Effector memory CD4-positive, alpha-beta T cell (primary cell): ENCODE measurements at regions not wholly inside any gene's neighbourhood (a gene's known extent, or its start where the extent isn't known, plus 50 kb on each side); places are given as distances from the start of the nearest gene placed in this dataset.
"Not testable (repeated sequence)": the region's sequence is repeated elsewhere in the genome, so short reads cannot be mapped to it uniquely, and the experiment has no call there.

Experiments used
- DNase-seq, 3 donors: peaks; one replicate each; pipeline ENCODE4 v3.0.0-alpha.2; 2020
- H3K27ac ChIP-seq: 2 replicates; pipeline ENCODE4 v1.7.0; 2013; ENCODE audit warnings: mild to moderate bottlenecking, low read length, moderate library complexity; ENCODE audit not compliant: insufficient read depth, poor library complexity, severe bottlenecking
- H3K27me3 ChIP-seq: replicated peaks from 2 replicates; pipeline ENCODE4 v1.7.0; 2013; ENCODE audit warnings: mild to moderate bottlenecking, low read length; ENCODE audit not compliant: insufficient read depth, control insufficient read depth, poor library complexity, severe bottlenecking
- H3K36me3 ChIP-seq: 2 replicates; pipeline ENCODE4 v1.7.0; 2013; ENCODE audit warnings: mild to moderate bottlenecking, low read length, moderate library complexity; ENCODE audit not compliant: control insufficient read depth, insufficient read depth
- H3K4me1 ChIP-seq: 2 replicates; pipeline ENCODE4 v1.7.0; 2013; ENCODE audit warnings: low read length, mild to moderate bottlenecking; ENCODE audit not compliant: control insufficient read depth, insufficient read depth, poor library complexity, severe bottlenecking
- H3K4me3 ChIP-seq: 2 replicates; pipeline ENCODE4 v1.7.0; 2013; ENCODE audit warnings: low read length, low read depth, mild to moderate bottlenecking; ENCODE audit not compliant: insufficient read depth, poor library complexity, severe bottlenecking
- H3K9me3 ChIP-seq: 2 replicates; pipeline ENCODE4 v1.7.0; 2013; ENCODE audit warnings: mild to moderate bottlenecking, low read length, moderate library complexity; ENCODE audit not compliant: control insufficient read depth

DNA sequence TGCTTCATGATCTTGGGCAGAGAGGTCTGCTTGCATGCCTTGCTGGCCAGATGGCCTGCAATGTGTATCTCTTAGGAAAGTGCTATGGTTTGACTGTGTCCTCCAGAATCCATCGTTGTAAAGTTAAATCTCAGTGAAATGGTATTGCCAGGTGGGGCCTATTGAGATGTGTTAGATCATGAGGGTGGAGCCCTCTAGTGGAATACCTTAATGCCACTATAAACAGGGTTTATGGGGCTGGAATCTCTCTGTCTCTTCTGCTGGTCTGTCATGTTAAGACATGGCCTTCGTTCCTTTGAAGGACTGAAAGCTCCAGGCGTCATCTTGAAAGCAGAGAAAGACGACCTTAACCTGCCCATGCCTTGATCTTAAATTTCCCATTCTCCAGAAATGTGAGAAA, 411.1 kb downstream of the RPIA start:
- H3K4me1 ChIP-seq, H3K9me3 ChIP-seq, DNase-seq, H3K27me3 ChIP-seq, H3K36me3 ChIP-seq, H3K27ac ChIP-seq, H3K4me3 ChIP-seq: not testable (repeated sequence)

DNA sequence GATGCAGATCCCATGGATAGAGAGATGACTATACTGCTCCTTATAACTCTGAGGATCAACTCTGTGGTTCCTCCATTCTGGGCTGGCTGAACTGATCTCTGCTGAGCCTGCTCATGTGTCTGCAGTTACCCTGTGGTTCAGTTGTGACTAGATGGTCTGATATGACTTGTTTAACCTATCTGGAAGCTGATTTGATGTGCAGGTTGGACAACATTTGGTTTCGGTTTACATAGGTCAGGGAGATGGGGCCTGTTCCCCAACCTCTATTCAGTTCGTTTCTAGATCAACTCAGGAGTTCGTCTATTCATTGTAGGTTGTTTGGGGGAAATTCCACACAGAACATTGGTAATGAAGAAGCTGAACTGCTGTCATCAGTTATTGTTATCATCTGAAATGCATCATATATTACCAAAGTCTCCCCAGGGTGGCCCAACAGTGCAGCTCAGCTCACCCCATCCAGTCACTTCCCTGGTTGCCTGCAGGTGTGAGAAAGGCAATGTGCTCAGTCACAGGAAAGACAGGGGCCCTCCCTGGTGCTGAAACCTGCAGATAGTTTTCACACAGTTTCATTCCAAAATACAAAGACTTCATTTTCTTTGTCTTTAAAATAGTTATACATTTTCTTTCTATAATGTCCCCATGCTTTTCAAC, 415.0 kb downstream of the RPIA start:
- not testable (repeated sequence) for H3K4me1 ChIP-seq, H3K27me3 ChIP-seq, H3K9me3 ChIP-seq, H3K27ac ChIP-seq, H3K4me3 ChIP-seq, DNase-seq, H3K36me3 ChIP-seq

DNA sequence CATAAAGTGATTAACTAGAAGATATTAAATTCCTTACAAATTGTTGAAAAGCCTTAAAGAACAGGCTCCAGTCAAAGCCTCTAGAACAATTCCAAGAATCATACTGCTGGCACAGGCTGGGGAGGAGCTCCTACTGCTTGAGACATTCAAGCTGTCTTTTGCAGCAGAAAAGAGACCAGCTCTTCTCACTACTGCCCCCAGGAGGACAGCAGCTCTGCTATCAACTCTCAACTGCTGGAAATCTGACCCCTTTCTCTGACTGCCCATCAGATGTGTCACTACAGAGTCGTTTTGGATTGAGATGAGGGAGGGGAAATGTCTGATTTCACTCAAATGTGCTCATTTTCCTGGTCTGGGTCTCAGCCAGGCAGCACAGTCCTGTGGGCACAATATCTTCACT, 421.0 kb downstream of the RPIA start:
- H3K9me3 ChIP-seq, H3K4me3 ChIP-seq, H3K27ac ChIP-seq, H3K27me3 ChIP-seq, H3K36me3 ChIP-seq, H3K4me1 ChIP-seq, DNase-seq: not testable (repeated sequence)

GRCh38 chr2:89113286-89113685, 421.8 kb downstream of the RPIA start:
- H3K4me3 ChIP-seq, H3K27me3 ChIP-seq, H3K27ac ChIP-seq, H3K4me1 ChIP-seq, H3K36me3 ChIP-seq, H3K9me3 ChIP-seq, DNase-seq: not testable (repeated sequence)

DNA sequence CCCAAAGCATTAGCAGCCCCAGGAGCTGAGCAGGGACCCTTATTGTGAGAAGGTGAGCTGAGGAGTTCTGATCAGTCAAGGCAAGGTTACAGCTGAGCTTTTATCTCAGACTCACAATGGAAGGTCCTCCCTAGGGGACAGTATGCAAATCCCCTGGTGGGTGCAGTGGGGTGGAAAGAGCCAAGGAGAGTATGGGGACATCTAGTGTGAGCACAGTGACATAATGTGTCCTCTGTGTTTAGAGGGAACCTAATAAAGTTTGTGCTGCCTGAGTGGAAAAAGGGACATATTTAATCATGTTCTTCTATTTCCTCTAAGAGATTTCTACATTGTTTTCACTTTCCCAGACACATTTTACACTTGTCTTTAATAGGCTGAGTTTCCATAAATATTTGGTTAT, 438.0 kb downstream of the RPIA start:
- not testable (repeated sequence) for H3K36me3 ChIP-seq, H3K27ac ChIP-seq

GRCh38 chr2:89130665-89131308, 439.3 kb downstream of the RPIA start:
- not testable (repeated sequence) for H3K27me3 ChIP-seq, H3K4me3 ChIP-seq, DNase-seq, H3K27ac ChIP-seq, H3K9me3 ChIP-seq, H3K36me3 ChIP-seq, H3K4me1 ChIP-seq

More for the DNA sequence above, 438.0 kb downstream of the RPIA start:
- H3K4me3 ChIP-seq, H3K27me3 ChIP-seq, H3K4me1 ChIP-seq, DNase-seq, H3K9me3 ChIP-seq: not testable (repeated sequence)

DNA sequence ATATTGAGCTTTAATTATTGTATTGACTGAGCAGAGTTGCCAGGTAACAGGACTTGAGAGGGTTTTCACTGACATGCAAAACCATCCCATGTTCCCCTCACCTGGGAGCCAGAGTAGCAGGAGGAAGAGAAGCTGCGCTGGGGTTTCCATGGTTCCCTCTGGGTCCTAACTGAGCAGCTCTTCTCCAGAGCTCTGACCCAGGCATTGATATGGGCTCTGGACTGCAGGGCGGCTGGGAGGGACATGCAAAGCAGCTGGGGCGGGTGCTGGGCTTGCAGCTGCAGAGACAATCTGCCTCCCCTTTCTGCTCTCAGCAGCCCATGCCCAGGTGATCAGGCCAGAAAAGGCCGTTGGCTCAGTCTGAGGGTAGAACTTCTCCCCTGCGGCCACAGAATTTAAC, 451.5 kb downstream of the RPIA start:
- H3K4me1 ChIP-seq, DNase-seq, H3K27me3 ChIP-seq, H3K4me3 ChIP-seq, H3K36me3 ChIP-seq, H3K9me3 ChIP-seq, H3K27ac ChIP-seq: not testable (repeated sequence)

GRCh38 chr2:89145342-89145741, 453.9 kb downstream of the RPIA start:
- not testable (repeated sequence) for H3K4me3 ChIP-seq, H3K9me3 ChIP-seq, H3K4me1 ChIP-seq, DNase-seq, H3K27ac ChIP-seq, H3K36me3 ChIP-seq, H3K27me3 ChIP-seq

GRCh38 chr2:89148256-89148655, 456.8 kb downstream of the RPIA start:
- H3K4me3 ChIP-seq, H3K4me1 ChIP-seq, H3K36me3 ChIP-seq, DNase-seq, H3K27ac ChIP-seq, H3K9me3 ChIP-seq, H3K27me3 ChIP-seq: not testable (repeated sequence)

GRCh38 chr2:89151699-89152098, 460.2 kb downstream of the RPIA start:
- H3K27ac ChIP-seq, H3K36me3 ChIP-seq, H3K4me1 ChIP-seq, H3K9me3 ChIP-seq, H3K4me3 ChIP-seq, H3K27me3 ChIP-seq, DNase-seq: not testable (repeated sequence)
